ENCODE measurements at regions not wholly inside any gene's neighbourhood (a gene's known extent, or its start where the extent isn't known, plus 50 kb on each side); places are given as distances from the start of the nearest gene placed in this dataset.

DNA sequence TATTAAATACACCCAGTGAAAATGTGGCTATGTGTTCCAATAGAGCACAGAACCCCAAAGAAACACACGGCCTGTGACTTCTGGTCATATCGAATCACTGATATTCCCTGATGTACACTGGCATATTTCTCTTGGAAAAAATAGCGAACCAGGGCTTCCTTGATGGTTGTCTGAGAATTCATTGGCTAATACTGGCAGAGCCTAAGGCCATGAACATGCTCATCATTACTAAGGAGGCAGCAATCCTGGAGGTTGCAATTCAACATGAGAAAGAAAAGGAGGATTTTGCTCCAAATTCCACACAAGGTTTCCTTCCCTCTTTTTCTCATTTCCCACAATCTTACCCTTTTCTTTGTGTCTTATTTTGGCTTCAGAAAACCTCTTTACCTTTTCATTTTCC, 212.9 kb upstream of the HMGA2 start:
- H3K4me3 ChIP-seq (ENCODE audit: low read depth, low read length), result no peak overlapping the region
- DNase-seq (ENCODE audit: low read depth), result no peak
- TF ChIP-seq, protein P1, sequence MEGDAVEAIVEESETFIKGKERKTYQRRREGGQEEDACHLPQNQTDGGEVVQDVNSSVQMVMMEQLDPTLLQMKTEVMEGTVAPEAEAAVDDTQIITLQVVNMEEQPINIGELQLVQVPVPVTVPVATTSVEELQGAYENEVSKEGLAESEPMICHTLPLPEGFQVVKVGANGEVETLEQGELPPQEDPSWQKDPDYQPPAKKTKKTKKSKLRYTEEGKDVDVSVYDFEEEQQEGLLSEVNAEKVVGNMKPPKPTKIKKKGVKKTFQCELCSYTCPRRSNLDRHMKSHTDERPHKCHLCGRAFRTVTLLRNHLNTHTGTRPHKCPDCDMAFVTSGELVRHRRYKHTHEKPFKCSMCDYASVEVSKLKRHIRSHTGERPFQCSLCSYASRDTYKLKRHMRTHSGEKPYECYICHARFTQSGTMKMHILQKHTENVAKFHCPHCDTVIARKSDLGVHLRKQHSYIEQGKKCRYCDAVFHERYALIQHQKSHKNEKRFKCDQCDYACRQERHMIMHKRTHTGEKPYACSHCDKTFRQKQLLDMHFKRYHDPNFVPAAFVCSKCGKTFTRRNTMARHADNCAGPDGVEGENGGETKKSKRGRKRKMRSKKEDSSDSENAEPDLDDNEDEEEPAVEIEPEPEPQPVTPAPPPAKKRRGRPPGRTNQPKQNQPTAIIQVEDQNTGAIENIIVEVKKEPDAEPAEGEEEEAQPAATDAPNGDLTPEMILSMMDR (conservative IDR thresholded peaks at IDR 0.05; ENCODE audit: low read depth, low read length), result no peak

DNA sequence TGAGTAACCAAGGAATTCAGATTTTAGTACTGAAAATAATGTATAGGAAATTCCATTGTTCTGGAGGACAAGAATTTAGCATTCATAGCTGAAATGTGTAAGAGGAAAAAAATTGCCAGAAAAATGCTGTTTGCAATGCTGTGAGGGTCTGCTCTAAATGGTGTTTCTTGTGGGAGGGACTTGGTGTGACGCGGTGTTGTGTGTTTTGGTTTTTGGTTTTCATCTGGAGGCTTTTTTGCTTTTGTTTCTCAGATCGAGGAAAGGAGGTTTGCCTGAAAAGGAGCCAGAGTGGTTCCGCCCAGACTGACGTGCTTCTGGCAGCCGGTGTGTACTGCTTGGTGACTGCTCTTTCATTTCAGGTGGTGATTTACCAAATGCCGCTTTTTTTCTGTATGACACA, 211.8 kb upstream of the HMGA2 start:
- peak; percentile 50 for DNase-seq (ENCODE audit: low read depth)
- TF ChIP-seq, protein P1 (conservative IDR thresholded peaks at IDR 0.05; ENCODE audit: low read depth, low read length), result no peak
- no peak overlapping the region for H3K4me3 ChIP-seq (ENCODE audit: low read depth, low read length)

DNA sequence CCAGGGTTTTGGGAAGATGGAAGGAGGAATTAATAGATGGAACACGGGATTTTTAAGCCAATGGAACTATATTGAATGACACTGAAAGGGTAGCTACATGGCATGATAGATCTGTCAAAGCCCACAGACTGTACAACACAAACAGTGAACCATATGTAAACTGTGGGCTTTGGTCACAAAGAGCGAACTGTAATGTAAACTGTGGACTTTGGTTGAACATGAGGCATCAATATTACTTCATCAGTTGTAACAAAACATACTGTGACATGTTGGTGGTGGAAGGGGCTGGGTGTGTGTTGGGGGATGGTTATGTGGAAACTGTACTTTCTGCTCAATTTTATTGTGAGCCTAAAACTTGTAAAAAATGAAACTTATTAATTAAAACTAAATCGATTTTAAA, 210.6 kb upstream of the HMGA2 start:
- H3K4me3 ChIP-seq (ENCODE audit: low read depth, low read length), result no peak overlapping the region
- DNase-seq (ENCODE audit: low read depth), result no peak
- TF ChIP-seq, protein P1 (conservative IDR thresholded peaks at IDR 0.05; ENCODE audit: low read depth, low read length), result no peak

DNA sequence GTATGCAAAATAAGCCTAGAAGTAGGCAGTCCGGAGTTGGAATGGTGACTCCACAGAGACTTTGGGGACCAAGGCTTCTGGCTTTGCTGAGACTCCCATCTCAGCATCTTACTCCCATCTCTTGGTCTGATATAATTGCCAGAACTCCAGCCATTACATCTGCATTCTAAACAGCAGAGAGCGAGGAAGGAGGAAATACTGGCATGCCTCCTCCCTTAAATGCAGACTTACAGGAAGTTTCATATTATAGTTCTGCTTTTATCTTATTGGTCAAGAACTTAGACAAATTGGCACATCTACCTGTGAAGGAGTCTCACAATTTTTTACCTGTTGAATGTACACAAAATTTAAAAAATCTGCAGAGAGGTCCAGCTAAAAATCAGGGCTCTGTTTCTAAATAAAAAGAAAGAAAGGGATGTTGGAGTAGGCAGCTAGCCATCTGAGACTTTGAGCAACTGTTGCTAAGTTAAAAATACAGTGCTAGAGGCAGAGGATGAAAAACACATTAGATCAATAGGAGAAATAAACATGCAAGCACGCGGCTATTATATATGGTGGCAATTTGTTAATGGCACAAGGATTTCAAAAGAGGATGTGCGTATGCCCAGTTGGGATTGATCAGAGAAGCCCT, 209.9 kb upstream of the HMGA2 start:
- TF ChIP-seq, protein P1 (conservative IDR thresholded peaks at IDR 0.05; ENCODE audit: low read depth, low read length), result no peak
- no peak for DNase-seq (ENCODE audit: low read depth)
- H3K4me3 ChIP-seq (ENCODE audit: low read depth, low read length), result no peak overlapping the region

DNA sequence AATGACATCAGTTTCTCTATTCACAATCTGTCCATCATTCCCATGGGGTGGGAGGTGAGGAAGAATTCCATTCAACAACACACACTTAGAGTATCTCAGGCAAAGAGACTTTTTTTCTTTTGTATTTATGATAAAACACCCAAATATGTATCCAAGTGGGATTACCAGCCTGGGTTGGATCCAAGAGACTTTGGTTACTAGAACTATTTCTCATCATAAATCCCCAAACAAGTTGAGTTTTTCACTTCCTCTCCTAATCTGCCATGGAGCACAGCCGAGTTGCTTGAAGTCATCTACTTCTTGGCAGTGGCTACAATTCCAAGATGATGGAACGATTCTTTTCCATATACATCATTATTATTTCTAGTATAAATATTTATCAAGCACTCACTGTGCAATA, 209.2 kb upstream of the HMGA2 start:
- TF ChIP-seq, protein P1 (conservative IDR thresholded peaks at IDR 0.05; ENCODE audit: low read depth, low read length), result no peak
- H3K4me3 ChIP-seq (ENCODE audit: low read depth, low read length), result no peak overlapping the region
- DNase-seq (ENCODE audit: low read depth), result peak; percentile 56

DNA sequence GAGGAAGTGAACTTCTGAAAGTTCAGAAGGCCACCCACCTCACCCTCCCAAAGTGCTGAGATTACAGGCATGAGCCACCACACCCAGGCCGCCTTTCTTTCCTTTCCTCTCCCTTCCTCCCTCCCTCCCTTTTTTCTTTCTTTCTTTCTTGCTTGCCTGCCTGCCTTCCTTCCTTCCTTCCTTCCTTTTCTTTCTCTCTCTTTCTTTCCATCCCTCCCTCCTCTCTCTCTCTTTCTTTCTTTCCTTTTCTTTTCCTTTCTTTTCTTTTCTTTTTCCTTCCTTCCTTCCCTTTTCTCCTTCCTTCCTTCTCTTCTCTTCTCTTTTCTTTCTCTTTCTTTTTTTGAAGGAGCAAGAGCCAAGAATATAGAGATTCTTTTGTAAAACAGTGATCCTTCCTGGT, 208.3 kb upstream of the HMGA2 start:
- TF ChIP-seq, protein P1 (conservative IDR thresholded peaks at IDR 0.05; ENCODE audit: low read depth, low read length), result no peak
- no peak for DNase-seq (ENCODE audit: low read depth)
- H3K4me3 ChIP-seq (ENCODE audit: low read depth, low read length), result no peak overlapping the region

DNA sequence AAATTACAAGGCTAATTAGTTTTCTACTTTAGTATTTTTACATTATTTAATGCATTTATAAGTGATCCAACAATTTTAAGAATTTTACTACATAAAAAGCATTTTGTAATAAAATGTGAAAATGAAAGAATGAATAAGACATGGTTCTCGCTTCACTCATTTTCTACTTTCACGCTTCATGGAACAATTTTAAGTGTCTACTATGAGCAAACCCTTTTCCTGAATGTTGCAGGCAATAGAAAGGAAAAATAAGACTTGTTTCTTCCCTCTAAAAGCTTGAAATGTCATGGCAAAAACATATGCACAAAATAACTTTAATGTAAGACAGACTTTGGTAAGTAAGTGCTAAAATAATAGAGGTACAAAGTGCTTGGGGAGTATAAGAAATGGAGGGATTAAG, 205.7 kb upstream of the HMGA2 start:
- no peak overlapping the region for H3K4me3 ChIP-seq (ENCODE audit: low read depth, low read length)
- TF ChIP-seq, protein P1 (conservative IDR thresholded peaks at IDR 0.05; ENCODE audit: low read depth, low read length), result no peak
- no peak for DNase-seq (ENCODE audit: low read depth)
